IMR-90 (cell line): ENCODE measurements at regions not wholly inside any gene's neighbourhood (a gene's known extent, or its start where the extent isn't known, plus 50 kb on each side); places are given as distances from the start of the nearest gene placed in this dataset.

Experiments
- BHLHE40 ChIP-seq: fragments of 150-350 bp; IDR thresholded peaks from 2 replicates; pipeline ENCODE4 v1.6.1; 2016; ENCODE audit warnings: mild to moderate bottlenecking, low read depth, low read length
- CEBPB ChIP-seq: IDR thresholded peaks from 2 replicates; pipeline ENCODE4 v1.6.1; 2012; ENCODE audit warnings: low read depth, low read length, improper control_type of control experiment
- CHD1 ChIP-seq: IDR thresholded peaks from 2 replicates; pipeline ENCODE4 v1.6.1; 2012; ENCODE audit warnings: low read depth, low read length, improper control_type of control experiment
- FOS ChIP-seq: fragments of 150-350 bp; IDR thresholded peaks from 2 replicates; pipeline ENCODE4 v1.6.1; 2016; ENCODE audit warnings: low read depth, low read length
- MAZ ChIP-seq: IDR thresholded peaks from 2 replicates; pipeline ENCODE4 v1.6.1; 2012; ENCODE audit warnings: low read depth, mild to moderate bottlenecking, low read length, improper control_type of control experiment, moderate library complexity, borderline replicate concordance
- MXI1 ChIP-seq: IDR thresholded peaks from 2 replicates; pipeline ENCODE4 v1.6.1; 2012; ENCODE audit warnings: low read depth, mild to moderate bottlenecking, low read length, moderate library complexity, borderline replicate concordance
- NFE2L2 ChIP-seq: fragments of 150-350 bp; IDR thresholded peaks from 2 replicates; pipeline ENCODE4 v1.6.1; 2016; ENCODE audit warnings: low read depth, mild to moderate bottlenecking, low read length
- POLR2A ChIP-seq: IDR thresholded peaks from 2 replicates; pipeline ENCODE4 v1.6.1; 2012; ENCODE audit warnings: mild to moderate bottlenecking, low read depth, low read length
- RAD21 ChIP-seq: IDR thresholded peaks from 2 replicates; pipeline ENCODE4 v1.6.1; 2012; ENCODE audit warnings: low read length, improper control_type of control experiment
- RCOR1 ChIP-seq: IDR thresholded peaks from 2 replicates; pipeline ENCODE4 v1.6.1; 2012; ENCODE audit warnings: mild to moderate bottlenecking, low read length, improper control_type of control experiment; ENCODE audit not compliant: insufficient replicate concordance
- SMC3 ChIP-seq: fragments of 150-350 bp; IDR thresholded peaks from 2 replicates; pipeline ENCODE4 v1.6.1; 2016; ENCODE audit warnings: low read depth, mild to moderate bottlenecking, antibody characterized with exemption, low read length, moderate library complexity
- TF ChIP-seq, protein P1 (sequence below): conservative IDR thresholded peaks from 2 replicates; pipeline ENCODE4 v1.5.1; 2012; ENCODE audit warnings: mild to moderate bottlenecking, low read depth, low read length, improper control_type of control experiment
- TF ChIP-seq, protein P2 (sequence below): fragments of 150-350 bp; IDR thresholded peaks from 2 replicates; pipeline ENCODE4 v1.6.1; 2016; ENCODE audit warnings: low read depth, mild to moderate bottlenecking, low read length, moderate library complexity, borderline replicate concordance
- TF ChIP-seq, protein P3 (sequence below): fragments of 150-350 bp; IDR thresholded peaks from 2 replicates; pipeline ENCODE4 v1.6.1; 2017; ENCODE audit warnings: mild to moderate bottlenecking, antibody characterized with exemption, low read length, low read depth

DNA sequence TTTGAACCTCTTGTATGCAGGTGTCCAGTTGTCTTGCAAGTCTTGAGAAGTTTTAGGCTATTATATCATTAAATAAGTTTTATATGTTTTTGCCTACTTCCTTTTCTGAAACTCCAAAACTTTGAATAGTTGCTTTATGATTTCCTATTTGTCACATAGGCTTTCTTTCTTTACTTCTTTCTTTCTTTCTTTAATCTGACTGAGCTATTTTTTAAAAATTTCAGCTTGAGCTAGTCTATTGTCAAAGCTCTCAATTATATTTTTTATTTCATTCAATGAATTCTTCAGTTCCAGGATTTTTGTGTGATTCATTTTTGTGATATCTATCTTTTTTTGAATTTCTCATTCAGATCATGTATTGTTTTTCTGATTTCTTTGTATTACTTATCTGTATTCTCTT is 102.1 kb upstream of the TMEM178A start:
- TF ChIP-seq SMC3 (no peak), RAD21 (no peak), POLR2A (no peak), MAZ (no peak), CHD1 (no peak), CEBPB (no peak), BHLHE40 (no peak), MXI1 (no peak), FOS (no peak), RCOR1 (no peak), NFE2L2 (no peak)
- TF ChIP-seq, protein P1, sequence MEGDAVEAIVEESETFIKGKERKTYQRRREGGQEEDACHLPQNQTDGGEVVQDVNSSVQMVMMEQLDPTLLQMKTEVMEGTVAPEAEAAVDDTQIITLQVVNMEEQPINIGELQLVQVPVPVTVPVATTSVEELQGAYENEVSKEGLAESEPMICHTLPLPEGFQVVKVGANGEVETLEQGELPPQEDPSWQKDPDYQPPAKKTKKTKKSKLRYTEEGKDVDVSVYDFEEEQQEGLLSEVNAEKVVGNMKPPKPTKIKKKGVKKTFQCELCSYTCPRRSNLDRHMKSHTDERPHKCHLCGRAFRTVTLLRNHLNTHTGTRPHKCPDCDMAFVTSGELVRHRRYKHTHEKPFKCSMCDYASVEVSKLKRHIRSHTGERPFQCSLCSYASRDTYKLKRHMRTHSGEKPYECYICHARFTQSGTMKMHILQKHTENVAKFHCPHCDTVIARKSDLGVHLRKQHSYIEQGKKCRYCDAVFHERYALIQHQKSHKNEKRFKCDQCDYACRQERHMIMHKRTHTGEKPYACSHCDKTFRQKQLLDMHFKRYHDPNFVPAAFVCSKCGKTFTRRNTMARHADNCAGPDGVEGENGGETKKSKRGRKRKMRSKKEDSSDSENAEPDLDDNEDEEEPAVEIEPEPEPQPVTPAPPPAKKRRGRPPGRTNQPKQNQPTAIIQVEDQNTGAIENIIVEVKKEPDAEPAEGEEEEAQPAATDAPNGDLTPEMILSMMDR, result no peak
- TF ChIP-seq, protein P2, sequence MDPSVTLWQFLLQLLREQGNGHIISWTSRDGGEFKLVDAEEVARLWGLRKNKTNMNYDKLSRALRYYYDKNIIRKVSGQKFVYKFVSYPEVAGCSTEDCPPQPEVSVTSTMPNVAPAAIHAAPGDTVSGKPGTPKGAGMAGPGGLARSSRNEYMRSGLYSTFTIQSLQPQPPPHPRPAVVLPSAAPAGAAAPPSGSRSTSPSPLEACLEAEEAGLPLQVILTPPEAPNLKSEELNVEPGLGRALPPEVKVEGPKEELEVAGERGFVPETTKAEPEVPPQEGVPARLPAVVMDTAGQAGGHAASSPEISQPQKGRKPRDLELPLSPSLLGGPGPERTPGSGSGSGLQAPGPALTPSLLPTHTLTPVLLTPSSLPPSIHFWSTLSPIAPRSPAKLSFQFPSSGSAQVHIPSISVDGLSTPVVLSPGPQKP, result no peak
- TF ChIP-seq, protein P3, sequence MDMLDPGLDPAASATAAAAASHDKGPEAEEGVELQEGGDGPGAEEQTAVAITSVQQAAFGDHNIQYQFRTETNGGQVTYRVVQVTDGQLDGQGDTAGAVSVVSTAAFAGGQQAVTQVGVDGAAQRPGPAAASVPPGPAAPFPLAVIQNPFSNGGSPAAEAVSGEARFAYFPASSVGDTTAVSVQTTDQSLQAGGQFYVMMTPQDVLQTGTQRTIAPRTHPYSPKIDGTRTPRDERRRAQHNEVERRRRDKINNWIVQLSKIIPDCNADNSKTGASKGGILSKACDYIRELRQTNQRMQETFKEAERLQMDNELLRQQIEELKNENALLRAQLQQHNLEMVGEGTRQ, result no peak
